Head of caudate nucleus (tissue), 42 donors: ENCODE measurements at regions not wholly inside any gene's neighbourhood (a gene's known extent, or its start where the extent isn't known, plus 50 kb on each side); places are given as distances from the start of the nearest gene placed in this dataset.

Source experiments
- DNase-seq, 42 donors: peaks; one replicate each; pipeline versions ENCODE4 v3.0.0 to v3.0.0-alpha.2; 2020 to 2021; ENCODE audit warnings: mixed read lengths in 7 of 42
- intact Hi-C: fragments of 100-400 bp; cut with DNase I; formaldehyde crosslinking; loops from one replicate; pipeline ENCODE4 v1.15.0; 2022

DNA sequence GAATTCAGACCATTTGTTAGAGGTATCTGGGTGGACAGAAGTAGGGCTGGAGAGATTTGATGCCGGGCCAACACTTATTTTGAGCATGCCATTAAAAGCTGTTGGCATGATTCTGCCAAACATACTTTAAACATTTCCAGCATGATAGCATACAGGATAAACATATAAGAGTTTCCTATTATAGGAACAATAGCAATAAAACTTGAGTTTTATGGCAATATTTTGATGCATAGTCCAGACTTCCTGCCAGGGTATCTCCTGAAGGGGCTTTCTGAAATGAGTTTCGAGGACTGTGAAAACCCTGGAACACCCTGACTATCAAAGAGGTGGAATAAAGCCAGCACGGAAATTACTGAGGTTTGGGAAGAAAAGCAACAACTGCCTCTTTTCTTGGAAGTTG lies 1398.0 kb upstream of the NXPH2 start:
- intact Hi-C loops, result no loop called here
- no peak for DNase-seq

- no peak for DNase-seq
- intact Hi-C loops, result no loop called here
Observed at GRCh38 chr2:140177086-140177485, 1396.9 kb upstream of the NXPH2 start.

DNA sequence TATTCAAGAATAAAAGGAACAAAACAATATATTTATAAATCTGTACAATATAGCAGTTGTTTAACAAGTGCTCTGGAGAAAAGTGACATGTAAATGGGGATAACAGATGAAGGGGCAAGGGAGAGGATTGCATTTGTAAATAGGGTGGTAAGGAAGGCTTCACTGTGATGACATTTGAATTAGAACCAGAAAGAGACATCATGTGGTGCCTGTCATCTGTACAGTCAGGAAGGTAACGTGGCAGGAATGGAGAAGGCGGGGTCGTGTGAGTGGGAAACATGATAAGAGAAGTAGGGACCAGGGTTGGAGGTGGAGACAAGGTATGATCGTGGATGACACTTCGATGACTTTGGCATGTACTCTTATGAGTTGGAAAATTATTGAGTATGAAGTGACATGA lies 1393.6 kb upstream of the NXPH2 start:
- intact Hi-C loops, result no loop called here
- no peak for DNase-seq

- intact Hi-C loops, result no loop called here
- DNase-seq, result peak in 1 of 42 donors; percentile 6
Observed at GRCh38 chr2:140164449-140164848, 1384.3 kb upstream of the NXPH2 start.

GRCh38 chr2:140158259-140158658 lies 1378.1 kb upstream of the NXPH2 start:
- DNase-seq, result no peak
- intact Hi-C loops, result no loop called here

DNA sequence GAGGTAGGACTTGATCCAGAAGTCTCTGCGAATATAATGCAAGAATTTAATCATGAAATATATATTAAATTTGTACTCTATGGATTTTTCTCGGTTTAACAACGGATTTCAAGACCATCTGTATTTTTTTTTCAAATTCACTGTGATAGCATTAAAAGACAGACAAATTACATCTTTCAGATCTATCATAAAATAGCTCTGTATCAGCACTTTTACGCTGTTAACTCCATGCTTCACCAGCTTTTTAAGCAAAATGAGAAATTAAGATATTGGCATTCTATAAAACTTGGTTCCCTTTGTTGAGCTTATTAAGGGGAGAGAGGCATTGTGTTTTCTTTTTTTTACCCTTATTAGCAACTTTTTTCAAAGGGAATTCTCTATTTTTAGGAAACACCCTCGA lies 1377.6 kb upstream of the NXPH2 start:
- DNase-seq, result no peak
- intact Hi-C loops, result no loop called here

- DNase-seq, result no peak
- intact Hi-C loops, result no loop called here
Observed at GRCh38 chr2:140154706-140155105, 1374.5 kb upstream of the NXPH2 start.

GRCh38 chr2:140154271-140154670 lies 1374.1 kb upstream of the NXPH2 start:
- DNase-seq, result no peak

DNA sequence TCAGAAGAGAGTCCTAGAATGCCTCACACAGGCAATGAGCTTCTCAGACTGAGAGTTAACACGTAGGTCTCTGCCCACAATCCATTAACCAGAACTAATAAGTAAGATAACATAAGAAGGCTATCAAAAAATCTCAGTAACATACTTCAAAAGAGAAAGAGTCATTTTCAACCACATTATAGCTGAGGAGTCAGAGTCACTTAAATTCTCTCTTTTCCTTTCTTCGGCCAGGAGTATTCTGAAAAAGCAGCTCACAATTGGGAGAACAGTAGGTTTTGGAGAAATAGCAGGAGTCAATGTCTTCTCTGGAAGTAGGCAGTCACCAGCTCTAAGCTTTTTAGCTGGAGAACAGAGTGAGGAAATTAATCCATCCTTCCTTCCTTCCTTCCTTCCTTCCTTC lies 1364.4 kb upstream of the NXPH2 start:
- DNase-seq, result no peak
- intact Hi-C loops, result no loop called here

More at GRCh38 chr2:140154271-140154670, 1374.1 kb upstream of the NXPH2 start:
- intact Hi-C loops, result no loop called here

GRCh38 chr2:140138736-140139135 lies 1358.5 kb upstream of the NXPH2 start:
- intact Hi-C loops, result no loop called here

DNA sequence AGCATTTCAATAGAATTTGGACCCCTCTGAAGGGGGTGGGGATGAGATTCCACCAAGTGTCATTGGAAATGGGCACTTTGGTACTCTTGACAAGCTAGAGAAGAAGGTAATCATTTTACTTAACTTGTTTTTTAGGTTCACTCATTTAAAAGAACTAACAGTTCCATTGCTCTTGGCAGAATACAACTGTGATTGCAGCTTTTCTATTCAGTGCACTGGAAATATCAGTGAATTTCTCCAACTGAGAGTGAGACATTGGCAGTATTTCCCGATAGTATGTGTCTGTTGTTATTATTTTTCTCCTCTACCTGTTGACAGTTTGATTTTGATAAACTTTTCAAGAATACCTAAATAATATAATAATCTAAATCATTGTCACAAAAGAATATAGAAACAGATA lies 1356.7 kb upstream of the NXPH2 start:
- DNase-seq, result no peak
- intact Hi-C loops, result no loop called here

More at GRCh38 chr2:140138736-140139135, 1358.5 kb upstream of the NXPH2 start:
- no peak for DNase-seq

DNA sequence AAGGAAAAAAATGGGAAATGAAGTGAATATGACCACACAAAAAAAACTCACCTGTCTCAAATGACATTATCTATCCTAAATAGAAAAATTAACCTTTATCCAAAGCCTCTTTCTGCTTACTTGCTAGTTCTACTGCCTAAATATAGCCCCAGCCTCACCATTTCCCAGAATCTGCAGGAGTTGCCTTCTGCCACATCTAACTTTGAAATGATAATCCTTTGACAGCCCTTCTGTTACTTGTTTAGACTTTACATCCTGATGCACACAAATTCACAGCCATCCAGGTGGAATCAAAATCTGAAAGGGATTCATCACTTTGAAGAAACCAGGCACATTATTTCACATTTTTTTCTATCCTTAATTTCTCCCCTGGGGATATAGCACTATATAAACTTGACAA lies 1356.2 kb upstream of the NXPH2 start:
- DNase-seq, result no peak
- intact Hi-C loops, result no loop called here

- intact Hi-C loops, result no loop called here
- DNase-seq, result no peak
Observed at GRCh38 chr2:140128909-140129308, 1348.7 kb upstream of the NXPH2 start.

DNA sequence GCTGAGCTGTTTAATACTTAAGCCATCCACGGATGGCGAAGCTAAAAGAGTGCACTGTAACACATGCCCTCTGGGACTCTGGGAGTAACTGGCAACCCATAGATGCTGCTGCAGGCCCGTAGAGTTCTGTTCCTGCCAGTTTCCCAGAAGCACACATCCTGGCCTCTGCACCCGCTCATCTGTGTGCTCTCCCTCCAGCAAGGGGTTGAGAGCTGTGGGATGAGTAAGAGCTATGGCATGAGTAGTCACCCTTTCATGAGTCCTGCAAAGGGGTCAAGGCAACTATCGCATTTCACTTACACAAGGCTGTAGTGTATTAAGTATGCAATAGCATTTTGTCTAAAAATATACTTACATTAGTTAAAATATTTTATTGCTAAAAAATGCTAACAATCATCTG lies 1341.8 kb upstream of the NXPH2 start:
- intact Hi-C loops, result no loop called here
- no peak for DNase-seq

- DNase-seq, result no peak
- intact Hi-C loops, result no loop called here
Observed at GRCh38 chr2:140117386-140117785, 1337.2 kb upstream of the NXPH2 start.

DNA sequence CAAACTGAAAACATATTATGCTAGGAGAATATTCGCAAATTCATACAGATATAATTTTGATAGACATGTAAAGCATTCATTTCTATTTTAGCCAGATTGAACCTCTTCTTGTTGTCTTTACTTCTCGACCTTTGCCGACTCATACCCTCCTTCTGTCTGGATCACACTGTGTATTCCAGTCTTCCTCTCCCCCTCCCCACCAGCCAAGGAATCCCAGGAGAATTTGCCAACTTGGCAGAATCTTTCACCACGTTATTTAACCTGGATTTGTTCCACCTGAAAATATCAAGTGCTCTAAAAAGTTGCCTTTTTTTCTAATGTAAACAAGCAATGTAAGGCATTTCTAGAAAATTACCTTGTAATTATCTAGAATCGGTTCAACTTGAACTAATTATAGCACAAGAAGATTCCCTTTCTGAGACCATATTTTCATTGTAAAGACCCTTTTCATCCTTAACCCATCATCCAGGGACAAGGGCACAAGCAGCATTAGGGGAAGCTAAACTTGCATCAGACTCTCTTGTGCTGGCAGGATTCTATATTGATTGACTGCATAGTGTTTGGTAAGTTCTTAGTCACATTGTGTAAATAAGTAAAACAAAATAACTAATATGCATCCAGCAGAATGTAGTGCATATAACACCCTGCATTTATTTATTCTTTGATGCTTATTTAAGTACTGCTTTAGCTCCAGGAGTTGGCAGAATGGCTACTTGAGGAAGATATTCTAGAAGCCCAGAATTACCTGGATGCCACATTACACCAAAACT lies 1328.7 kb upstream of the NXPH2 start:
- intact Hi-C loops, result no loop called here
- DNase-seq, result no peak

DNA sequence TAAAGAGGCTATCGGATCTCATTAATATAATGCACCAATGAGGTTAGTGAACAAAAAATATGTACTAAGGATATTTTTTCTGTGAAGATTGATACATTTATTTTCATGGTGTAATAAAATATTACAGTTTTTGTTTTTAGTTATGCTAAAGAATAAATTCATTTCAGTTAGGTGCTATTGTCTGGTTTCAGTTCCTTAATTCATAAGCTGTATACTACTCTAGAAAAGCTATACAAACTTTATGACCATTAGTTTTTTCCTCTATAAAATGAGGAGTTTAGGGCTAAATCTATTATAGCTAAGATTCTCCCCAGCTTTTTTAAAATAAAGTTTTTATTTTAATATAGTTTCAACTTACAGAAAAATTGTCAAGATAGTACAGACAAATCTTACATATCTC lies 1311.7 kb upstream of the NXPH2 start:
- DNase-seq, result no peak
- intact Hi-C loops, result no loop called here

GRCh38 chr2:140086964-140087363 lies 1306.8 kb upstream of the NXPH2 start:
- intact Hi-C loops, result no loop called here

DNA sequence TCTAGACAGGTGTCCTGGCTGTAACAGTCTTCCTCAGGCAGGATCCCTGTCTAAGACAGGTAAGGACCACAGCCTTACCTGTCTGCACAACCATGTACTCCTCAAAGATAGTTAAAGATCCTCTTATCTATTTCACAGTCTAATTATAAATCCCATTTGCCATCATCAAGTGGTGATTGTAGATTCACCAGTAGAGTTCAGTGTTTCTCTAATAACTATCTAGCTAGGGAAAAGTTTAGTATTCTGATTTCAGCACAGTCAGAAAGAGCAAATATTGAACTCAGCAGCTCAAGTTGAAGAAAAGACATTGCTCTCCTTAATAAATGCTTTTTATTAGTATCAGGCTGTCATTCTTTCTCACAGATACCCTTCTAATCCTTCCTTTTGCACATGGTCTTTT lies 1305.5 kb upstream of the NXPH2 start:
- DNase-seq, result no peak
- intact Hi-C loops, result no loop called here

More at GRCh38 chr2:140086964-140087363, 1306.8 kb upstream of the NXPH2 start:
- DNase-seq, result no peak

- no peak for DNase-seq
- intact Hi-C loops, result no loop called here
Observed at GRCh38 chr2:140079038-140079437, 1298.8 kb upstream of the NXPH2 start.

GRCh38 chr2:140076164-140076563 lies 1296.0 kb upstream of the NXPH2 start:
- intact Hi-C loops, result no loop called here
- no peak for DNase-seq
